ENCODE measurements at regions not wholly inside any gene's neighbourhood (a gene's known extent, or its start where the extent isn't known, plus 50 kb on each side); places are given as distances from the start of the nearest gene placed in this dataset.
"Not testable (repeated sequence)": the region's sequence is repeated elsewhere in the genome, so short reads cannot be mapped to it uniquely, and the experiment has no call there.

GRCh38 chr11:37858806-37859537 is 1260.9 kb upstream of the RAG2 start:
- H3K79me2 ChIP-seq (ENCODE audit: control insufficient read depth, insufficient read depth, low read length); H3K4me3 ChIP-seq; H3K36me3 ChIP-seq (ENCODE audit: control insufficient read depth in 2 of 2, insufficient read depth in 2 of 2, low read length in 1 of 2); ATAC-seq; H4K20me1 ChIP-seq (ENCODE audit: control insufficient read depth, insufficient read depth); POLR2A ChIA-PET; intact Hi-C loops (cut with micrococcal nuclease; ENCODE audit: unreplicated experiment); H3K4me1 ChIP-seq (ENCODE audit: control insufficient read depth, insufficient read depth, low read length); H3K4me2 ChIP-seq (ENCODE audit: control insufficient read depth, insufficient read depth); BruUV-seq (replicated peaks); H3K9ac ChIP-seq (ENCODE audit: control insufficient read depth, insufficient read depth, low read length); H2AFZ ChIP-seq (ENCODE audit: control insufficient read depth, low read depth, low read length); SMC1A ChIA-PET (ENCODE audit: uncharacterized antibody, unreplicated experiment); RAD21 ChIA-PET (ENCODE audit: unreplicated experiment); CTCF ChIA-PET; H3K27me3 ChIP-seq (replicated peaks in 1 of 2; ENCODE audit: control insufficient read depth in 2 of 2, insufficient read depth in 2 of 2, low read length in 1 of 2); DNase-seq (ENCODE audit: low read depth, low spot score); in situ Hi-C loops (cut with MboI); H3K27ac ChIP-seq (ENCODE audit: control insufficient read depth, insufficient read depth); FAIRE-seq; H3K9me3 ChIP-seq (replicated peaks; ENCODE audit: control insufficient read depth, insufficient read depth, low read length): not testable (repeated sequence)
- 17% methylated on average over 7 of the region's 7 CpGs for WGBS (ENCODE audit: insufficient coverage, insufficient replicate concordance, low lambda C conversion rate, missing lambda C conversion rate)

- in situ Hi-C loops (cut with MboI) = no loop called here
- ChIA-PET CTCF (no interaction called here), POLR2A (no interaction called here), RAD21 (ENCODE audit: unreplicated experiment) (no interaction called here), SMC1A (ENCODE audit: uncharacterized antibody, unreplicated experiment) (no interaction called here)
- Histone ChIP-seq H3K36me3 (ENCODE audit: control insufficient read depth in 2 of 2, insufficient read depth in 2 of 2, low read length in 1 of 2) (no peaks in the 10 kb centered on the region), H3K4me1 (ENCODE audit: control insufficient read depth, insufficient read depth, low read length) (no peaks in the 10 kb centered on the region), H3K9me3 (replicated peaks; ENCODE audit: control insufficient read depth, insufficient read depth, low read length) (no peaks in the 10 kb centered on the region), H3K9ac (ENCODE audit: control insufficient read depth, insufficient read depth, low read length) (no peak overlapping the region), H2AFZ (ENCODE audit: control insufficient read depth, low read depth, low read length) (no peak overlapping the region), H3K27me3 (replicated peaks in 1 of 2; ENCODE audit: control insufficient read depth in 2 of 2, insufficient read depth in 2 of 2, low read length in 1 of 2) (no peaks in the 10 kb centered on the region), H4K20me1 (ENCODE audit: control insufficient read depth, insufficient read depth) (no peaks in the 10 kb centered on the region), H3K79me2 (ENCODE audit: control insufficient read depth, insufficient read depth, low read length) (no peaks in the 10 kb centered on the region), H3K4me3 (no peak overlapping the region), H3K4me2 (ENCODE audit: control insufficient read depth, insufficient read depth) (no peak overlapping the region), H3K27ac (ENCODE audit: control insufficient read depth, insufficient read depth) (no peak overlapping the region)
- TF ChIP-seq SREBF2 (IDR thresholded peaks at IDR 0.05; ENCODE audit: low read length) = no peak
- 0 out of 6 replicates have a peak, but pooled peaks of 2 of the 3 experiments have one; percentile 6 for TF ChIP-seq CTCF (IDR thresholded peaks at IDR 0.05 in 2 of 3, conservative IDR thresholded peaks at IDR 0.05 in 1 of 3; ENCODE audit: control insufficient read depth in 2 of 3, extremely low read depth in 1 of 3, insufficient read depth in 1 of 3, low read depth in 3 of 3, low read length in 3 of 3)
- no peak for DNase-seq (ENCODE audit: low read depth, low spot score)
- BruUV-seq (replicated peaks) = no TSS peak
- 0 out of 3 replicates have a peak, but pooled peaks have one; percentile 48 for ATAC-seq
- 75% methylated on average over 1 of the region's 1 CpG for WGBS (ENCODE audit: insufficient coverage, insufficient replicate concordance, low lambda C conversion rate, missing lambda C conversion rate)
- FAIRE-seq = no peak
- intact Hi-C loops (cut with micrococcal nuclease; ENCODE audit: unreplicated experiment) = no loop called here
Measured at GRCh38 chr11:37858398-37858797, 1260.4 kb upstream of the RAG2 start.

Data from GM12878 (cell line).